ENCODE measurements at regions not wholly inside any gene's neighbourhood (a gene's known extent, or its start where the extent isn't known, plus 50 kb on each side); places are given as distances from the start of the nearest gene placed in this dataset.

- TF ChIP-seq CTCF (IDR thresholded peaks at IDR 0.05; ENCODE audit: insufficient read depth, low read length) (no peak), REST (IDR thresholded peaks at IDR 0.05; ENCODE audit: insufficient replicate concordance, low read depth) (no peak), SPI1 (IDR thresholded peaks at IDR 0.05; ENCODE audit: borderline replicate concordance, low read depth) (no peak)
These were observed 158.5 kb upstream of the SHISA6 start for GRCh38 chr17:11082559-11082958.

Data from HL-60 (cell line).